K562 (cell line): ENCODE measurements at regions not wholly inside any gene's neighbourhood (a gene's known extent, or its start where the extent isn't known, plus 50 kb on each side); places are given as distances from the start of the nearest gene placed in this dataset.

Experiments used
- ATAC-seq: fragments of 200-7000 bp; cut with Tn5 transposase; 3 replicates; pipeline ENCODE4 v1.9.1; 2020; ENCODE audit warnings: moderate library complexity
- BruUV-seq: library from RNA; stranded (reverse); fragments of 400-500 nt; replicated peaks from 2 replicates; lab custom pipeline; 2021; lab: Mats Ljungman, UMichigan
- CTCF ChIA-PET: fragments of 300-600 bp; formaldehyde crosslinking; extraction: SDS; loops from one replicate; lab custom pipeline; 2021; ENCODE audit warnings: low intra/inter-chr PET ratio; lab: Yijun Ruan, JAX
- POLR2A ChIA-PET: fragments of 300-600, 350-650 bp; sonication (Branson Sonifier 250); formaldehyde crosslinking; extraction: SDS; loops from one replicate; lab custom pipeline; 2021; ENCODE audit warnings: antibody characterized with exemption, inconsistent platforms; lab: Yijun Ruan, JAX
- DNase-seq, 4 experiments: peaks; one replicate each; pipeline versions ENCODE4 v3.0.0 to v3.0.0-alpha.2; 2011 to 2018; ENCODE audit warnings: low spot score in 3 of 4, mixed read lengths in 3 of 4; ENCODE audit errors: extremely low read depth in 1 of 4
- FAIRE-seq: peaks from 2 replicates; lab custom pipeline; 2011; peaks lifted over from hg19 to GRCh38; lab: Jason Lieb, UNC
- H2AFZ ChIP-seq: 2 replicates; pipeline ENCODE4 v1.6.0; 2011; ENCODE audit warnings: low read depth, low read length, control low read depth, inconsistent platforms
- H3K27ac ChIP-seq: fragments of 200-600 bp; 3 replicates; pipeline ENCODE4 v1.8.0; 2011; ENCODE audit warnings: low read depth, mild to moderate bottlenecking, control low read depth, inconsistent platforms, low read length, moderate library complexity, mixed read lengths; ENCODE audit errors: extremely low read depth
- H3K27me3 ChIP-seq, 2 experiments: fragments of 300-600 bp in 1 of 2; 2 replicates in 1 of 2; 3 replicates in 1 of 2; pipeline versions ENCODE4 v1.6.0 to v1.8.0; 2011; ENCODE audit warnings: inconsistent platforms in 2 of 2, low read length in 2 of 2, mild to moderate bottlenecking in 1 of 2, mixed read lengths in 1 of 2, moderate library complexity in 1 of 2; ENCODE audit not compliant: control insufficient read depth in 2 of 2, insufficient read depth in 2 of 2
- H3K36me3 ChIP-seq: fragments of 300-600 bp; 3 replicates; pipeline ENCODE4 v1.8.0; 2011; ENCODE audit warnings: mild to moderate bottlenecking, low read length, inconsistent platforms; ENCODE audit not compliant: control insufficient read depth, insufficient read depth
- H3K4me1 ChIP-seq, 2 experiments: fragments of 200-600 bp in 1 of 2; replicated peaks in 1 of 2; 2 replicates in 1 of 2; 3 replicates in 1 of 2; pipeline versions ENCODE4 v1.5.1 to v1.8.0; 2011; ENCODE audit warnings: inconsistent platforms in 2 of 2, low read length in 2 of 2, mild to moderate bottlenecking in 1 of 2, mixed read lengths in 1 of 2, moderate library complexity in 1 of 2; ENCODE audit not compliant: control insufficient read depth in 2 of 2, insufficient read depth in 2 of 2
- H3K4me2 ChIP-seq: 2 replicates; pipeline ENCODE4 v1.6.1; 2011; ENCODE audit warnings: low read length, control low read depth, inconsistent platforms, mixed read lengths; ENCODE audit not compliant: insufficient read depth
- H3K4me3 ChIP-seq: fragments of 200-600 bp; sonication (generic), shearing (Covaris generic); 2 replicates; pipeline ENCODE4 v1.5.1; 2016; ENCODE audit warnings: control low read depth, inconsistent platforms
- H3K79me2 ChIP-seq: fragments of 200-600 bp; 3 replicates; pipeline ENCODE4 v1.8.0; 2011; ENCODE audit warnings: low read length, inconsistent platforms; ENCODE audit not compliant: control insufficient read depth, insufficient read depth
- H3K9ac ChIP-seq, 2 experiments: 2 replicates each; pipeline versions ENCODE4 v1.6.0 to v1.6.1; 2011; ENCODE audit warnings: low read depth in 2 of 2, low read length in 2 of 2, control low read depth in 1 of 2, inconsistent platforms in 1 of 2, mild to moderate bottlenecking in 1 of 2, mixed read lengths in 1 of 2; ENCODE audit not compliant: insufficient read depth in 1 of 2
- H3K9me1 ChIP-seq: one replicate; pipeline ENCODE4 v1.6.0; 2011; ENCODE audit warnings: inconsistent platforms, mild to moderate bottlenecking, low read length, moderate library complexity; ENCODE audit not compliant: control insufficient read depth, insufficient read depth
- H3K9me3 ChIP-seq: replicated peaks from 2 replicates; pipeline ENCODE4 v1.5.1; 2011; ENCODE audit warnings: low read depth, low read length, inconsistent platforms; ENCODE audit not compliant: control insufficient read depth, insufficient read depth
- H4K20me1 ChIP-seq: replicated peaks from 2 replicates; pipeline ENCODE4 v1.6.1; 2011; ENCODE audit warnings: low read length, inconsistent platforms, mixed read lengths; ENCODE audit not compliant: control insufficient read depth, insufficient read depth
- E2F6 ChIP-seq, 2 experiments: IDR thresholded peaks; 2 replicates each; pipeline ENCODE4 v1.6.1; 2011; ENCODE audit warnings: borderline replicate concordance in 1 of 2, control low read depth in 1 of 2, low read depth in 1 of 2, low read length in 1 of 2, mild to moderate bottlenecking in 1 of 2, mixed read lengths in 1 of 2, moderate library complexity in 1 of 2; ENCODE audit not compliant: insufficient read depth in 1 of 2, insufficient read length in 1 of 2, poor library complexity in 1 of 2, severe bottlenecking in 1 of 2; ENCODE audit errors: extremely low read depth in 1 of 2
- HDAC8 ChIP-seq: fragments of 450-650 bp; IDR thresholded peaks from 2 replicates; pipeline ENCODE4 v1.6.1; 2016; ENCODE audit warnings: mild to moderate bottlenecking, missing genetic modification characterization, moderate library complexity, missing compliant biosample characterization
- MEF2A ChIP-seq: IDR thresholded peaks from 2 replicates; pipeline ENCODE4 v1.6.1; 2011; ENCODE audit warnings: low read depth, mild to moderate bottlenecking, low read length, moderate library complexity; ENCODE audit not compliant: control insufficient read depth
- MGA ChIP-seq: fragments of 450-650 bp; IDR thresholded peaks from 2 replicates; pipeline ENCODE4 v1.6.1; 2016; ENCODE audit warnings: mild to moderate bottlenecking, moderate library complexity
- RBM34 ChIP-seq: fragments of 200-400 bp; formaldehyde crosslinking; IDR thresholded peaks from 2 replicates; pipeline ENCODE4 v1.6.1; 2018; ENCODE audit warnings: low read length, borderline replicate concordance; ENCODE audit not compliant: insufficient read depth
- SIN3A ChIP-seq, 2 experiments: fragments of 150-350 bp in 1 of 2; IDR thresholded peaks; 2 replicates each; pipeline ENCODE4 v1.6.1; 2011 to 2016; ENCODE audit warnings: borderline replicate concordance in 2 of 2, low read depth in 2 of 2, low read length in 2 of 2, mild to moderate bottlenecking in 2 of 2, moderate library complexity in 2 of 2; ENCODE audit not compliant: control insufficient read depth in 1 of 2
- ZNF121 ChIP-seq: sonication (generic); formaldehyde crosslinking; conservative IDR thresholded peaks from 2 replicates; pipeline ENCODE4 v1.8.0; 2022; ENCODE audit warnings: missing genetic modification reagents
- ZNF512 ChIP-seq: IDR thresholded peaks from 2 replicates; pipeline ENCODE4 v1.6.1; 2016; ENCODE audit warnings: missing genetic modification characterization, missing compliant biosample characterization
- WGBS: fragments of 100-300 bp; shearing (Covaris generic); methylation state at CpG from one replicate; pipeline ENCODE4 v1.1.6; 2016; ENCODE audit warnings: low coverage, mixed read lengths; ENCODE audit not compliant: insufficient coverage; ENCODE audit errors: missing lambda C conversion rate; 5-methylcytosine and 5-hydroxymethylcytosine counted together
- in situ Hi-C: fragments of 300-500 bp; cut with MboI; formaldehyde crosslinking; loops from 4 replicates; pipeline ENCODE4 v1.15.0; 2018; ENCODE audit warnings: inconsistent platforms, mixed read lengths
- intact Hi-C: fragments of 100-400 bp; cut with micrococcal nuclease; formaldehyde crosslinking; loops from 2 replicates; pipeline ENCODE4 v1.14.2; 2022

- Histone ChIP-seq H3K27me3 (no peaks in the 10 kb centered on the region), H3K9me3 (no peaks in the 10 kb centered on the region), H4K20me1 (no peaks in the 10 kb centered on the region), H2AFZ (no peak overlapping the region), H3K4me1 (no peaks in the 10 kb centered on the region), H3K4me3 (no peak overlapping the region), H3K36me3 (no peaks in the 10 kb centered on the region), H3K4me2 (no peak overlapping the region), H3K9me1 (no peaks in the 10 kb centered on the region), H3K9ac (no peak overlapping the region), H3K27ac (no peak overlapping the region), H3K79me2 (no peaks in the 10 kb centered on the region)
- CTCF ChIA-PET: no interaction called here
- ATAC-seq (no peak), DNase-seq (no peak), FAIRE-seq (no peak)
- in situ Hi-C loops: no loop called here
- intact Hi-C loops: no loop called here
- WGBS: 0% methylated on average over 1 of the region's 1 CpG
- POLR2A ChIA-PET: no interaction called here
- no TSS peak for BruUV-seq
- no peak for TF ChIP-seq ZNF121 (CRISPR knock-in tag)
- TF ChIP-seq ZNF512 (tag): no peak
- TF ChIP-seq MGA: no peak
- TF ChIP-seq SIN3A (IDR thresholded peaks at IDR 0.05; ENCODE audit: borderline replicate concordance in 2 of 2, control insufficient read depth in 1 of 2, low read depth in 2 of 2, low read length in 2 of 2): no peak
- no peak for TF ChIP-seq RBM34
- TF ChIP-seq E2F6 (IDR thresholded peaks at IDR 0.05; ENCODE audit: borderline replicate concordance in 1 of 2, extremely low read depth in 1 of 2, insufficient read depth in 1 of 2, insufficient read length in 1 of 2, low read depth in 1 of 2, low read length in 1 of 2, poor library complexity in 1 of 2, severe bottlenecking in 1 of 2): no peak
- no peak for TF ChIP-seq HDAC8 (tag)
- TF ChIP-seq MEF2A: no peak
These were observed 294.0 kb upstream of the ADGRL2 start for GRCh38 chr1:81506699-81507098.
